Natural killer cell treated with Interleukin-12 subunit alpha and Interleukin-12 subunit beta and Interleukin-15 and Interleukin-18, amount 100 ng/mL, for 72 hours (primary cell): ENCODE measurements at regions not wholly inside any gene's neighbourhood (a gene's known extent, or its start where the extent isn't known, plus 50 kb on each side); places are given as distances from the start of the nearest gene placed in this dataset.
"Not testable (repeated sequence)": the region's sequence is repeated elsewhere in the genome, so short reads cannot be mapped to it uniquely, and the experiment has no call there.

Experiments
- ATAC-seq, 2 donors: fragments of 150-1000 bp; cut with Tn5 transposase in 1 of 2; sonication (Bioruptor Pico), chemical (Tn5 transposase) in 1 of 2; 2 replicates each; pipeline ENCODE4 v1.10.0; 2021
- DNase-seq: peaks from one replicate; pipeline ENCODE4 v3.0.0; 2022; ENCODE audit warnings: low spot score
- H3K27ac Mint-ChIP-seq, 2 donors: 1 replicate in 1 of 2; 2 replicates in 1 of 2; pipeline ENCODE4 v1.8.0; 2022; ENCODE audit warnings: mixed read lengths in 2 of 2, mild to moderate bottlenecking in 1 of 2, moderate library complexity in 1 of 2
- H3K27me3 Mint-ChIP-seq, 2 donors: 1 replicate in 1 of 2; 2 replicates in 1 of 2; pipeline ENCODE4 v1.8.0; 2022; ENCODE audit warnings: mixed read lengths in 2 of 2
- H3K36me3 Mint-ChIP-seq: one replicate; pipeline ENCODE4 v1.8.0; 2022; ENCODE audit warnings: mixed read lengths
- H3K4me1 Mint-ChIP-seq, 2 donors: 1 replicate in 1 of 2; 2 replicates in 1 of 2; pipeline ENCODE4 v1.8.0; 2022; ENCODE audit warnings: low read depth in 2 of 2, mixed read lengths in 2 of 2, mild to moderate bottlenecking in 1 of 2
- H3K4me3 Mint-ChIP-seq: one replicate; pipeline ENCODE4 v1.8.0; 2022; ENCODE audit warnings: mixed read lengths
- H3K9me3 Mint-ChIP-seq: 2 replicates; pipeline ENCODE4 v1.8.0; 2022; ENCODE audit warnings: mixed read lengths

- not testable (repeated sequence) for H3K4me3 Mint-ChIP-seq, H3K4me1 Mint-ChIP-seq, ATAC-seq, H3K27me3 Mint-ChIP-seq, H3K36me3 Mint-ChIP-seq, H3K9me3 Mint-ChIP-seq, H3K27ac Mint-ChIP-seq
- peak; percentile 74 for DNase-seq
Measured at GRCh38 chr7:56373314-56373713, 257.1 kb upstream of the NUPR2 start.

DNA sequence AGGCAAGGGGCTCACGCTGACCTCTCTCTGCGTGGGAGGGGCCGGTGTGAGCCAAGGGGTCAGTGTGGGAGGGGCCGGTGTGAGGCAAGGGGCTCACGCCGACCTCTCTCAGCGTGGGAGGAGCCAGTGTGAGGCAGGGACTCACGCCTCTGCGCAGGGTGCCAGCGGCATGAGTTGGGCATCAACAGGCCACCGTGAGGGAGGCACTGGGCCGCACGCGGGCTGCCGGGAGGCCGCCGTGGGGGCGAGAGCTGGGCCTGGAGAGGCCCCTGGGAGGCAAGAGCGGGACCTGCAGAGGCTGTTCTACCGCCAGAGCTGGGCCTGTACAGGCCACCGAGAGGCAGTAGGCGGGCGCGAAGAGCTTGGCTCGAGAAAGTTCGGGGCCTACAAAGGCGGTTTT lies 255.6 kb upstream of the NUPR2 start:
- not testable (repeated sequence) for H3K4me1 Mint-ChIP-seq, H3K27me3 Mint-ChIP-seq, ATAC-seq, H3K27ac Mint-ChIP-seq, H3K36me3 Mint-ChIP-seq, H3K4me3 Mint-ChIP-seq, H3K9me3 Mint-ChIP-seq
- DNase-seq: peak; percentile 81

- H3K36me3 Mint-ChIP-seq, ATAC-seq, H3K9me3 Mint-ChIP-seq, DNase-seq, H3K4me3 Mint-ChIP-seq, H3K27me3 Mint-ChIP-seq, H3K4me1 Mint-ChIP-seq, H3K27ac Mint-ChIP-seq: not testable (repeated sequence)
Measured at GRCh38 chr7:56370208-56370872, 254.1 kb upstream of the NUPR2 start.

GRCh38 chr7:56367914-56368313 lies 251.7 kb upstream of the NUPR2 start:
- H3K27ac Mint-ChIP-seq, H3K27me3 Mint-ChIP-seq, H3K4me3 Mint-ChIP-seq, H3K4me1 Mint-ChIP-seq, DNase-seq, H3K36me3 Mint-ChIP-seq, ATAC-seq, H3K9me3 Mint-ChIP-seq: not testable (repeated sequence)

DNA sequence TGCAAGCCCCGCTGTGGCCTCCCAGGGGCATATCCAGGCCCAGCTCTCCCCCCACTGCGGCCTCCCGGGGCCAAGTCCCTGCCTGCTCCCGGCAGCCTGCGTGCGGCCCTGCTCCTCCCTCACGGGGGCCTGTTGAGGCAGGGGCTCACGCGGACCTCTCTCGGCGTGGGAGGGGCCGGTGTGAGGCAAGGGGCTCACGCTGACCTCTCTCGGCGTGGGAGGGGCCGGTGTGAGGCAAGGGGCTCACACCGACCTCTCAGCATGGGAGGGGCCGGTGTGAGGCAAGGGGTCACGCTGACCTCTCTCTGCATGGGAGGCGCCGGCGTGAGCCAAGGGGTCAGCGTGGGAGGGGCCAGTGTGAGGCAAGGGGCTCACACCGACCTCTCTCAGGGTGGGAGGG lies 251.2 kb upstream of the NUPR2 start:
- H3K4me1 Mint-ChIP-seq, H3K36me3 Mint-ChIP-seq, ATAC-seq, DNase-seq, H3K4me3 Mint-ChIP-seq, H3K27ac Mint-ChIP-seq, H3K27me3 Mint-ChIP-seq, H3K9me3 Mint-ChIP-seq: not testable (repeated sequence)

DNA sequence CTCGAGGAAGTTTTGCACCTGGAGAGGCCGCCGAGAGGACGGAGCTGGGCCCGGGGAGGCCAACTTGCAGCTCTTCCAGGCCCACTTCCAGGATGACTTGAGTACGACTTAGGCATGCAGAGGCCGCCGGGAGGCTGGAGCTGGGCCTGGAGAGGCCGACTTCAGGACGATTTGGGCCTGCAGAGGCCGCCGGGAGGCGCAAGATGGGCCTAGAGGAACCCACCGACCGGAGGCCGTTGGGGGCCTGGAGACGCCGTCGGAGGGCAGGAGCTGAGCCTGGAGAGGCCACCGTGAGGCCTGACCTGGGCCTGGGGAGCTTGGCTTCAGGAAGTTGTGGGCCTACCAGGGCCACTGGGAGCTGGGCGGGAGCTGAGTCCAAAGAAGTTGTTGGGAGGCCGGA lies 250.5 kb upstream of the NUPR2 start:
- H3K27ac Mint-ChIP-seq, DNase-seq, H3K9me3 Mint-ChIP-seq, H3K27me3 Mint-ChIP-seq, H3K4me1 Mint-ChIP-seq, ATAC-seq, H3K36me3 Mint-ChIP-seq, H3K4me3 Mint-ChIP-seq: not testable (repeated sequence)

GRCh38 chr7:56352576-56352975 lies 236.4 kb upstream of the NUPR2 start:
- H3K4me3 Mint-ChIP-seq, H3K27ac Mint-ChIP-seq, H3K9me3 Mint-ChIP-seq, DNase-seq, H3K27me3 Mint-ChIP-seq, H3K36me3 Mint-ChIP-seq, H3K4me1 Mint-ChIP-seq: not testable (repeated sequence)
- peak in 1 of 2 donors; percentile 37 for ATAC-seq

DNA sequence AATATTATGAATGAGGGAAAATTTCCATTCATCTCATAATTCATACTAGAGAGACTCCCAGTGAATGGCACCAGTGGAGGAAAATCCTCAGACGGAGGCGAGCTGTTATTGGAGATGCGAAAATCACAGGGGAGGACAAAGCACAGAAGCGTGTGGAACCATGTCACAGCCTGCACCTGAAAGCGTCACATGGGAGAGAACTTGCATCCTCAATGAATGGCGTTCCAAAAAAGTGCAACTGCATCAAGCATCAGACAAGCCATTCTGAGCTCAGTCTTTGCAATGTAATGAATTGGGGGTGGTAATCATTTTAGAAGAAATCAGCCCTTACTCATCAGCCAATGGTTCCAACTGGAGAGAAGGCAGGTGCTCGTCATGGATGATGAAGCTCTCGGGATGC lies 235.0 kb upstream of the NUPR2 start:
- not testable (repeated sequence) for DNase-seq, H3K36me3 Mint-ChIP-seq, ATAC-seq, H3K27me3 Mint-ChIP-seq, H3K4me1 Mint-ChIP-seq, H3K4me3 Mint-ChIP-seq, H3K9me3 Mint-ChIP-seq, H3K27ac Mint-ChIP-seq

- not testable (repeated sequence) for H3K4me1 Mint-ChIP-seq, H3K27ac Mint-ChIP-seq, DNase-seq, H3K36me3 Mint-ChIP-seq, H3K4me3 Mint-ChIP-seq, ATAC-seq, H3K27me3 Mint-ChIP-seq
- H3K9me3 Mint-ChIP-seq: peaks cover 13% of the 10 kb centered on the region
Measured at GRCh38 chr7:56348311-56348710, 232.1 kb upstream of the NUPR2 start.

GRCh38 chr7:56328327-56328726 lies 212.1 kb upstream of the NUPR2 start:
- not testable (repeated sequence) for H3K27me3 Mint-ChIP-seq, H3K27ac Mint-ChIP-seq, H3K4me3 Mint-ChIP-seq, ATAC-seq, DNase-seq, H3K4me1 Mint-ChIP-seq, H3K36me3 Mint-ChIP-seq
- peaks cover 17% of the 10 kb centered on the region for H3K9me3 Mint-ChIP-seq

DNA sequence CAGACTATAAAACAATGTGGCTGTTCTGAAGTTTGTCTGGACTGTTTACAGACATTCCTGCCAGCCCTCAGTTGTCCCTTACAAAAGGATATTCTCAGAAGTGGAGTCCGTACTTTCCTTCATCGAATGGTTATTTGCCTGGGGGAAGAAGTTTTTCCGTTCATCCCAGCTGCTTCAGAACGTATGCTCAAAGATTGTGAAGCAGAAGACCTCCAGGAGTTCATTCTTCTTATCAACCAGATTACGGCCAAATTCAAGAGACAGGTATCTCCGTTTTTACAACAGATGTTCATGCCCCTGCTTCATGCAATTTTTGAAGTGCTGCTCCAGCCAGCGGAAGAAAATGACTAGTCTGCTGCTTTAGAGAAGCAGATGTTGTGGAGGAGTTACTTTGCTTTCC lies 174.3 kb upstream of the NUPR2 start:
- peaks cover 0 to 2% of the 10 kb centered on the region in 2 donors for H3K27me3 Mint-ChIP-seq
- H3K4me1 Mint-ChIP-seq: no peaks in the 10 kb centered on the region
- peaks cover 14% of the 10 kb centered on the region for H3K9me3 Mint-ChIP-seq
- no peak for DNase-seq
- no peak overlapping the region for H3K27ac Mint-ChIP-seq
- H3K4me3 Mint-ChIP-seq: no peak overlapping the region
- H3K36me3 Mint-ChIP-seq: peaks cover 7% of the 10 kb centered on the region
- no peak for ATAC-seq

DNA sequence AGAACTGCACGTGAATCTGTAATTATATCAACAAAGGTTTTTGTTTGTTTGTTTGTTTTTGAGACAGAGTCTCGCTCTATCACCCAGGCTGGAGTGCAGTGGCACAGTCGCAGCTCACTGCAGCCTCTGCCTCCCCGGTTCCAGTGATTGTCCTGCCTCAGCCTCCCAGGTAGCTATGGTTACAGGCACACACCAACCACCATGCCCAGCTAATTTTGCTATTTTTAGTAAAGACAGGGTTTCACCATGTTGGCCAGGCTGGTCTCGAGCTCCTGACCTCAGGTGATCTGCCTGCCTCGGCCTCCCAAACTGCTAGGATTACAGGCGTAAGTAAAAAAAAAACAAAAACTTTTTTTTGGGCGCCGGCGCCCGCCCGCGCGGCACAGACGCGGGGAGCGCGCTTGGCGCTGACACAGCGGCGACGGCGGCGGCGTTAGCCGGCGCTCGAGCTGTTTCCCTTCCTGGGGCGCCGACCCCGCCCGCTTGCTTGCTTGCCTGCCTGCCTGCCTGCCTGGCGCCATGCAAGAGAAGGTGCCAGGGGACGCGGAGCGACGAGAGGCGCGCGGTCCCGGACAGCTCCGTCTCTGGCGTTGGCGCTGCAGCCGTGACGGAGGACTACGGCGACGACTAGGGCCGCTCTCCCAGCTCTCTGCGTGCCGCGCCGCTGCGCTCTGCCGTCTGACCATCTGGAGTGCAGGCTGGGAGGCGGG lies 171.4 kb upstream of the NUPR2 start:
- no peak overlapping the region for H3K4me3 Mint-ChIP-seq
- peaks cover 13% of the 10 kb centered on the region for H3K9me3 Mint-ChIP-seq
- DNase-seq (no peak), ATAC-seq (peak in 1 of 2 donors; percentile 31)
- H3K27me3 Mint-ChIP-seq: peaks cover 0 to 2% of the 10 kb centered on the region in 2 donors
- no peaks in the 10 kb centered on the region for H3K36me3 Mint-ChIP-seq
- no peaks in the 10 kb centered on the region for H3K4me1 Mint-ChIP-seq
- H3K27ac Mint-ChIP-seq: no peak overlapping the region

- peak in 1 of 2 donors; percentile 51 for ATAC-seq
- no peaks in the 10 kb centered on the region for H3K36me3 Mint-ChIP-seq
Measured at GRCh38 chr7:56256108-56256507, 139.9 kb upstream of the NUPR2 start.

GRCh38 chr7:56250135-56250534 lies 133.9 kb upstream of the NUPR2 start:
- Mint-ChIP-seq H3K4me1 (no peaks in the 10 kb centered on the region), H3K9me3 (peaks cover 11% of the 10 kb centered on the region), H3K36me3 (peaks cover 5% of the 10 kb centered on the region), H3K27ac (no peak overlapping the region), H3K27me3 (no peaks in the 10 kb centered on the region), H3K4me3 (no peak overlapping the region)
- DNase-seq: no peak
- ATAC-seq: no peak

More at GRCh38 chr7:56256108-56256507, 139.9 kb upstream of the NUPR2 start:
- Mint-ChIP-seq H3K9me3 (peaks cover 5% of the 10 kb centered on the region), H3K27me3 (no peaks in the 10 kb centered on the region), H3K27ac (no peak overlapping the region), H3K4me1 (no peaks in the 10 kb centered on the region), H3K4me3 (no peak overlapping the region)
- no peak for DNase-seq

DNA sequence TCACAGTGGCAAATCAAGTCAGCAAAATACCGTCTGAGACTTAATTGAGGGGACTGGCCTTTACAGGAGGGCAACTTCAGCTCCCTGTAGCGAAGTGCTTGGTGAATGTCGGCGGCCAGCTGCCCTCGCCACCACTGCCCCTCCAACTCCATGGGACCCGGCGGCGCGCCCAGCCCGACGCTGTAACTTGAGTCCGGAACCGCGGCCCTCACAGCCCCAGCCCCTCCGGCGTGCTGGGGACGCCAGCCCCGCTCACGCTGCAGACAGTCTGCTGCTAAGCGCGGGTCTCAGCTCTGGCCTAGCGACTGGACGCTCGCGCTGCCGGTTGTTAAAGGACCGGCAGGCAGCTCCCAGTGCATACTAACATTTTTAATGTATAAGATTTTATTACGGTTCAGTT lies 113.4 kb upstream of the NUPR2 start:
- no peak for ATAC-seq
- no peaks in the 10 kb centered on the region for H3K27me3 Mint-ChIP-seq
- no peak for DNase-seq
- H3K36me3 Mint-ChIP-seq: no peaks in the 10 kb centered on the region
- peaks cover 8% of the 10 kb centered on the region for H3K9me3 Mint-ChIP-seq
- H3K4me1 Mint-ChIP-seq: no peaks in the 10 kb centered on the region
- H3K27ac Mint-ChIP-seq: no peak overlapping the region
- H3K4me3 Mint-ChIP-seq: no peak overlapping the region
